Prostate gland (tissue), 2 donors: ENCODE measurements at regions not wholly inside any gene's neighbourhood (a gene's known extent, or its start where the extent isn't known, plus 50 kb on each side); places are given as distances from the start of the nearest gene placed in this dataset.

Experiments
- POLR2A ChIP-seq: fragments of 450-650 bp; IDR thresholded peaks from one replicate; pipeline ENCODE4 v1.6.1; 2016; ENCODE audit warnings: antibody characterized with exemption, mild to moderate bottlenecking
- TF ChIP-seq, protein P1 (sequence below), 4 experiments: fragments of 200-600 bp in 2 of 4; fragments of 450-650 bp in 2 of 4; sonication (generic) in 2 of 4; IDR thresholded peaks; 1 replicate in 3 of 4; 2 replicates in 1 of 4; pipeline ENCODE4 v1.5.1; 2016 to 2019; ENCODE audit warnings: antibody characterized with exemption in 4 of 4, mild to moderate bottlenecking in 2 of 4, moderate library complexity in 2 of 4

DNA sequence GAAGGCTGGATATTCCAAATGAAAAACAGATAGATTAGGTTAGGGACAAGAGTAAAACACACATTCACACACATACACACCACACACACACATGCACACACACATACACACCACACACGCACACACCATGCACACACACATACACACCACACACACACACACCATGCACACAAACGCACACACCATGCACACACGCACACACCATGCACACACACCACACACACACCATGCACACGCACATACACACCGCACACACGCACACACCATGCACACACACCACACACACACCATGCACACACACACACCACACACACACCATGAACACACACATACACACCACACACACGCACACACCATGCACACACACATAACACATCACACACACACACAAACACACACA lies 203.7 kb upstream of the ZFHX3 start:
- TF ChIP-seq, protein P1, sequence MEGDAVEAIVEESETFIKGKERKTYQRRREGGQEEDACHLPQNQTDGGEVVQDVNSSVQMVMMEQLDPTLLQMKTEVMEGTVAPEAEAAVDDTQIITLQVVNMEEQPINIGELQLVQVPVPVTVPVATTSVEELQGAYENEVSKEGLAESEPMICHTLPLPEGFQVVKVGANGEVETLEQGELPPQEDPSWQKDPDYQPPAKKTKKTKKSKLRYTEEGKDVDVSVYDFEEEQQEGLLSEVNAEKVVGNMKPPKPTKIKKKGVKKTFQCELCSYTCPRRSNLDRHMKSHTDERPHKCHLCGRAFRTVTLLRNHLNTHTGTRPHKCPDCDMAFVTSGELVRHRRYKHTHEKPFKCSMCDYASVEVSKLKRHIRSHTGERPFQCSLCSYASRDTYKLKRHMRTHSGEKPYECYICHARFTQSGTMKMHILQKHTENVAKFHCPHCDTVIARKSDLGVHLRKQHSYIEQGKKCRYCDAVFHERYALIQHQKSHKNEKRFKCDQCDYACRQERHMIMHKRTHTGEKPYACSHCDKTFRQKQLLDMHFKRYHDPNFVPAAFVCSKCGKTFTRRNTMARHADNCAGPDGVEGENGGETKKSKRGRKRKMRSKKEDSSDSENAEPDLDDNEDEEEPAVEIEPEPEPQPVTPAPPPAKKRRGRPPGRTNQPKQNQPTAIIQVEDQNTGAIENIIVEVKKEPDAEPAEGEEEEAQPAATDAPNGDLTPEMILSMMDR (IDR thresholded peaks at IDR 0.05) = no peak
- no peak for TF ChIP-seq POLR2A
